Gastroesophageal sphincter (tissue), 3 donors: ENCODE measurements at regions not wholly inside any gene's neighbourhood (a gene's known extent, or its start where the extent isn't known, plus 50 kb on each side); places are given as distances from the start of the nearest gene placed in this dataset.

Source experiments
- POLR2AphosphoS5 ChIP-seq: sonication (generic); formaldehyde crosslinking; IDR thresholded peaks from one replicate; pipeline ENCODE4 v1.6.1; 2017; ENCODE audit warnings: antibody characterized with exemption
- TF ChIP-seq, protein P1 (sequence below), 4 experiments: fragments of 200-600 bp in 2 of 4; fragments of 450-650 bp in 2 of 4; sonication (generic) in 1 of 4; IDR thresholded peaks; one replicate each; pipeline ENCODE4 v1.5.1; 2017 to 2019; ENCODE audit warnings: antibody characterized with exemption in 4 of 4, mild to moderate bottlenecking in 2 of 4, moderate library complexity in 2 of 4

DNA sequence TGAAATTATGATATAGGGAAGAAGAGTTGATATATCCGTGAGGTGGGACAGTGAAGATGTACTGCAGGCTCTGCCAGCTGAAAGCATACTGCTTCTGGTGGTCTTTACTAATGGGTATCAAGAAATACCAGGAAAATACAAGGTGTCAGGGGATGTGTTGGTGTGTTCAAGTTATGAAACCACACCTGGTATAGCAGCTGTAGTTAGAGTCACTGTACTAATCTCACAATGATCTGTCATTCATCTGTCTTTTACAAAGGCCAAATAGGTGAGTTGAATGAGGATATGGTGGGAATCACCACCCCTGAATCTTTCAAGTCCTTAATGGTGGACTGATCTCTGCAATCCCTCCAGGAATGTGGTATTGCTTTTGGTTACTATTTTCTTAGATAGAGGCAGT lies 152.7 kb downstream of the NFKBIZ start:
- TF ChIP-seq POLR2AphosphoS5: no peak
- TF ChIP-seq, protein P1, sequence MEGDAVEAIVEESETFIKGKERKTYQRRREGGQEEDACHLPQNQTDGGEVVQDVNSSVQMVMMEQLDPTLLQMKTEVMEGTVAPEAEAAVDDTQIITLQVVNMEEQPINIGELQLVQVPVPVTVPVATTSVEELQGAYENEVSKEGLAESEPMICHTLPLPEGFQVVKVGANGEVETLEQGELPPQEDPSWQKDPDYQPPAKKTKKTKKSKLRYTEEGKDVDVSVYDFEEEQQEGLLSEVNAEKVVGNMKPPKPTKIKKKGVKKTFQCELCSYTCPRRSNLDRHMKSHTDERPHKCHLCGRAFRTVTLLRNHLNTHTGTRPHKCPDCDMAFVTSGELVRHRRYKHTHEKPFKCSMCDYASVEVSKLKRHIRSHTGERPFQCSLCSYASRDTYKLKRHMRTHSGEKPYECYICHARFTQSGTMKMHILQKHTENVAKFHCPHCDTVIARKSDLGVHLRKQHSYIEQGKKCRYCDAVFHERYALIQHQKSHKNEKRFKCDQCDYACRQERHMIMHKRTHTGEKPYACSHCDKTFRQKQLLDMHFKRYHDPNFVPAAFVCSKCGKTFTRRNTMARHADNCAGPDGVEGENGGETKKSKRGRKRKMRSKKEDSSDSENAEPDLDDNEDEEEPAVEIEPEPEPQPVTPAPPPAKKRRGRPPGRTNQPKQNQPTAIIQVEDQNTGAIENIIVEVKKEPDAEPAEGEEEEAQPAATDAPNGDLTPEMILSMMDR (IDR thresholded peaks at IDR 0.05): no peak
